GM18870 (cell line): ENCODE measurements at regions not wholly inside any gene's neighbourhood (a gene's known extent, or its start where the extent isn't known, plus 50 kb on each side); places are given as distances from the start of the nearest gene placed in this dataset.

Source experiments
- ATAC-seq: cut with Tn5 transposase; IDR thresholded peaks from one replicate; pipeline ENCODE4 v1.9.1; 2021; ENCODE audit warnings: moderate library complexity; ENCODE audit not compliant: unreplicated experiment

GRCh38 chr4:32748061-32748460 lies 2027.9 kb downstream of the PCDH7 start:
- no peak for ATAC-seq

- no peak for ATAC-seq
Measured at GRCh38 chr4:32748498-32748897, 2028.3 kb downstream of the PCDH7 start.

DNA sequence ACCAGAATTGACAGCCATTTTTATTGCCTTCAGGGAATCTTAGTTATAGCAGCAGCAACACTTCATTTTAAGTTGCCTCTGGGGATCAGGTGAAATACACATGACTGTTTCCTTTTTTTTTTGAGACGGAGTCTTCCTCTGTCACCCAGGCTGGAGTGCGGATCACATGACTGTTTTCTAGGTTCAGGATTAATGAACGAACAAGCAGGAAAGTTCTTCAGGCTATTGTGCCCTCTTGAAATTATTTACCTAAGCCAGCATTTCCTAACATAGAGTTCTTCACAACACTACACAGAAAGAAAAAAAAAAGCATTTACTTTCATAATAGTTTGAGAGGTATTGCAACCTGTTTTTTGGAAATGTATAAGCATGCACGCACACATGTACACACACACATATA lies 2032.8 kb downstream of the PCDH7 start:
- no peak for ATAC-seq

GRCh38 chr4:32768664-32769389 lies 2048.7 kb downstream of the PCDH7 start:
- ATAC-seq = no peak

DNA sequence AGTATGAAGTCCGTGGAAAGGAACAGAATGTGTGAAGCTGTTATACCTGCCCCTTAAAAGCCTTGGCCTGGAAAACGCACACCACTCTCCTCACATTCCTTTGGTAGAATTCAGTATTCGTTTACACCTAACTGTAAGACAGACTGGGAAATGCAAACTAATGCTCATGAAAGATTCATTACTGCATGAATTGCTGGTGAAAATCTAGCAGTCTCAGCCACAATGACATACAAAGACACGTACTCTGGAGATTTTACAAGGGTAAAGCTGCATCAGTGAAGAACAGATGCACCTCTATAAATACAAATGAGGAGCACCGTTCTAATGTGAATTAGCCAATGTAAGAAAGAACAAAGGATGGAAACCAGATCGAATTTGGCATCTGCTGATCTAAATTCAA lies 2051.3 kb downstream of the PCDH7 start:
- ATAC-seq = no peak

- ATAC-seq = no peak
Measured at GRCh38 chr4:32775049-32775448, 2054.9 kb downstream of the PCDH7 start.

GRCh38 chr4:32776435-32777203 lies 2056.4 kb downstream of the PCDH7 start:
- ATAC-seq = no peak

DNA sequence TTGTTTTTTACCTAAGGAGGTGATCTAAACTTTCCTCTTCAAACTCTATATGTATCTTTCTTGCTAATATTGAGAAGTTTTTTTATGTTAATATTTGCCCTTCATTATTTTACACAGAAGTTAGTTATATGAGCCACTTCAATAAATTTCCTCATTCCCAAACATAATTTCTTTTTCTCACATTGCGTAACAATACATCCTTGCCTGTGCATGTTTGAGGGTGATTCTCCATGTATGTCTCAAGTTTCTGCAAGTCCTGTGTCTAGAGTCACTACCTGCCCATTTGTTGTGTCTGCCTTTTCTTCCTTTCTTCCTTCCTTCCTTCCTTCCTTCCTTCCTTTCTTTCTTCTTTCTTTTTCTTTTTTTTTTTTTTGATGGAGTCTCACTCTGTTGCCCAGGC lies 2057.9 kb downstream of the PCDH7 start:
- ATAC-seq = no peak

DNA sequence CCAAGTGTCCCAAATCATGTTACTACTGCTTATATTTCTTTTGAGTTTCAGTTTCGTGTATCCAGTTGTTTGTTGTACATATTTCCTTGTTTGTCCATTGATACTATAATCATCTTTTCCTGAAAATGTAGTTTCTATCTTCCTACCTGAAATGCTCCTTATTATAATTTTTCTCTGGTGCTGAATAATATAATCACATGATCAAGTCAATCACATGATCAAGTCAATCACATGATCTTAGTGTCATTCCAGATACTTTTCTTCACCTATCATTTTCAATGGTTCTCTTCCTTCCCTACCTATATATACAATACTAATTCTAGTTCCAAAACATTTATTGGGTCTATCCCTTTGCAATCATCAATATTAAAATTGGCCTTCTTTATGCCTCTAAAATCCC lies 2058.8 kb downstream of the PCDH7 start:
- ATAC-seq = no peak

GRCh38 chr4:32789026-32789608 lies 2068.9 kb downstream of the PCDH7 start:
- ATAC-seq = no peak

DNA sequence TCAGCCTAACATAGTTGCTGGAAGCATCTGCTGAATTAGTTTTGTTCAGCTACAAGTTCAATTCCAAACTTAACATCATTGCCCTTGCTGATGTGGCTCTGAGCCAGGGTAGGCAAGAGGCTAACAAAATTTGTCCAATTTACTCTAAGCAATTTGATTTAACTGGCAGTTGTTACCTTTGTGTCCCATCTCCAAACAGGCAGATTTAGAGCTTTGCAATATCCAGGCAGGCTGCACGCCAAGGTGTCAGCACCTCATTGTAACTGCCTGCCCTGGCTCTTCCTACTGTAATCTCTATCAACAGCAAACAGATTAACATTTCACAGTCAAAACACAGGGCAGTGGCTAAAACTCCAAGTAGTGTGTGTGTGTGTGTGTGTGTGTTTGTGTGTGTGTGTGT lies 2070.6 kb downstream of the PCDH7 start:
- ATAC-seq = no peak

- ATAC-seq = no peak
Measured at GRCh38 chr4:32798471-32799159, 2078.4 kb downstream of the PCDH7 start.

DNA sequence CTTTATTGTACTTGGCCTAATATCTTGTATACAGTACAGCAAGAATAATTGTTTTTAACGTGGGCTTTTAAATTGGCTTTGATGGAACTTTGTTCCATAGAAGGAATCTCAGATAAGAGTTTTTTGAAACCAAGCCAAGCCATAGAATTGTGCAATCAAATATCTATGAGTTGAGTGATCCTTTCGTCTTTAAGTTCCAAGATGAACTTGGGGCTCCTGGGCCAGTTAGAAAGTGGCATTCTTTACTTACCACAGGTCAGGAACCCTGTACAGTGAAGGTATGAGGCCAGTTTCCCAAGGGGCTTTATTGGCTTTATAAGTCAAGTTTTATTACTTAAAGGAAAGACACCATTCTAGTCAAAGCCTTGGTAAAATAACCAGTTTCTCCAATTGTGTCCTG lies 2104.2 kb downstream of the PCDH7 start:
- ATAC-seq = no peak

DNA sequence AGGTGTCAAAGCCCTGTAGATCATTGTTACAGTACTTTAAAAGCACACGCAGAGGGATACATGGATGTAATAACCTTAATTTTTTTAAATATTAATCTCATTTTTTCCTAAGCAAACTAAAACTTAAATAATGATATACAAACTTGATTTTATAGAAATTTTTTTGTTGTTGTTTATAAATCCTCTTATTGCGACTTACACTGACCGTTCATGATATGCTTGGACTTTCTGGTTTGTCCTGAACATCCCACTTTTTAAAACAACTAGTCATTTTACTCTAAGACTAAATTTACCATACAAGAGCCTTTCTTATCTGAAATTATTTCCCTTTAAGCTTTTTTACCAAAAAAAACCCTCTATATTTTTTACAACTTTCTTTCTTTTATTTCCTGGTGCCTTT lies 2106.0 kb downstream of the PCDH7 start:
- no peak for ATAC-seq

DNA sequence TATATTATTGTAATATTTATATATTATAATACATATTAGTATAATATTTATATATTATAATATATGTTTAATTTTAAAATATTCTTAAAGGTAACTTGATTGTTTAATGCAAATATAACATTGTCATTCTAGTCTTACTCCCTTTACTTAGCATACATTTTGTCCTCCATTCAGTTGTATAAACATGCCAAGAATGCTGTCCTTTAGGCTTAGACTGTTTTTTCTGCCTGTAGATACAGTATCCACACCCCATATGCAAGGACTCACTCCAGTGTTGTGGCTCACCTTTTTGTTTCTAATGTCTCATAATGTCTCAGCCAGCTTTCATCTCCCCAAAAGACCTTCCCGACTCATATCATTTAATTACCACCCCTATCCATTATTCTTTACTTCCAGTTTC lies 2110.0 kb downstream of the PCDH7 start:
- no peak for ATAC-seq

- no peak for ATAC-seq
Measured at GRCh38 chr4:32831104-32831503, 2110.9 kb downstream of the PCDH7 start.

DNA sequence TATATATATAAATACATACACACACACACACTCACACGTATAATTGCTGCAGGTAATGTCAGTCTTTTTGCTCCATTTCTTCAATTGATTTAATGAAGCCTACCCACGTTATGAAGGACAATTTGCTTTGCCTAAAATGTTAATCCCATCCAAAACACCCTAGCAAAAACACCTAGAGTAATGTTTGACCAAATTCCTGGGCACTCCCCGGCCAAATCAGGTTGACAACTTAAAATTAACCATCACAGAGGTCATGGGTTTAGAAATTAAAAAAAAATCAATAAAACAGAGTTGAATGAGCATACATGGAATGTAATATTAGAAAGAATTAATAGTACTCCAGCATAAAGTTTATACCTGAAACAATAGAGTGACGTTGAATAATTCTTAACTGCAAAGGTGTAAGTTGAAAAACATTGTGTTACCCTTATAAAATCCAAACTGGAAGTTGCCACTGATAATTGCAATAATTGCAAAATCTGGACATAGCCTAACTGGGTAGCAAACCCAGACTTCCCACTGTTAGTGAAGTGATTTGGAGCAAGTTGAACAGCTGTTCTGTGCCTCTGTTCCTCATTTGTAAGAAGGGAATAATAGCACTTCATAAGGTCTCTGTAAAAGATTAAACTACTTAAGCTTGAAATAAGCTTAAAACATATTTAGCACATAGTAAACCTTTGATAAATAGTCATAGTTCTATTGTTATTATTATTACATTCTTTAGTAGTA lies 2120.5 kb downstream of the PCDH7 start:
- ATAC-seq = no peak

DNA sequence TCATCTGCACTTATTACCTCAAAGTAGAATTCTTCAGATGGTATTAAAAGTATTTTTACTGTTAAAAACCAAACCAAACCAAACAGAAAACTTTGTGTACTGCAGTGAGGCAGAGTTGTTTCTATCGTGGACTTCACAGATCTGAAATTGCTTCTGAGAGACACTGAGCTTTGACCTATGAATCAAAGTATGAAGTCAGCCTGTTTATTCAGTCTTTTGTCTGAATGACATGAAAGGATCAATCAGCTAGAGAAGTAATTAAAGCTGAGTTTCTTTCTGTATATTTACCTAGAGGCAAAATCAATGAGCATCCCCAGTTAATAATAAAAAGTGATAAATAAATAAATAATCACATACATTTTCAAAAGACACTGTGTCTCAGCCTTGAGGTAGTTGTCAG lies 2121.0 kb downstream of the PCDH7 start:
- ATAC-seq = no peak

DNA sequence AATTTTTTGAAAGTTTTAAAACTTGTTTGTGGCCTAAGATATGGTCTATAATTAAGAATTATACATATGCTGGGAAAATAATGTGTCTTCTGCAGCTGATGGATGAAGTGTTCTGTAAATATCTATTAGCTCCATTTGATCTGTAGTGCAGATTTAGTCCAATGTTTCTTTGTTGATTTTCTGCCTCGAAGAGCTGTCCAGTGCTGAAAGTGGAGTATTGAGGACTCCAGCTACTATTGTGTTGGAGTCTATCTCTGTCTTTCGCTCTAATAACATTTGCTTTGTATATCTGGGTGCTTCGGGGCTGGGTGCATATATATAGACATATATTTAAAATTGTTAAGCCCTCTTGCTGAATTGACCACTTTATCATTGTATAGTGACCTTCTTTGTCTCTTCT lies 2127.3 kb downstream of the PCDH7 start:
- no peak for ATAC-seq

DNA sequence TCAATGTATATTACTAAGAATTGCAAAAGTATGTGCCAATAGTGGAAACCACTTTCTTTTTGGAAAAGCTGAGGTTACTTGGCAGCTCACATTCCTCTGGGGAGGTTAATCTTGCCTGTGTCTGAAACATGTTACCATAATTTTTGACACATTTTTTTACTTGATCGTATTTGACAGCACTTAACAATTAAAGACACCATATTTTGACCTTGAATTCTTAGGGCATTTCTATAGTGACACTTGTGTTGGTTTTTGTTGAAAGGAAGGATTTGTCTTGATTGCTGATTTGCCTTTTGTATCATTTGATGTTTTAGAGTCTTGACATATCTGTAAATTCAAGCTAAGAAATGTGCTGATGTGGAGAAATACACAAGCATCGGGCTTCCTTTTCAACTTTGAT lies 2135.5 kb downstream of the PCDH7 start:
- no peak for ATAC-seq

DNA sequence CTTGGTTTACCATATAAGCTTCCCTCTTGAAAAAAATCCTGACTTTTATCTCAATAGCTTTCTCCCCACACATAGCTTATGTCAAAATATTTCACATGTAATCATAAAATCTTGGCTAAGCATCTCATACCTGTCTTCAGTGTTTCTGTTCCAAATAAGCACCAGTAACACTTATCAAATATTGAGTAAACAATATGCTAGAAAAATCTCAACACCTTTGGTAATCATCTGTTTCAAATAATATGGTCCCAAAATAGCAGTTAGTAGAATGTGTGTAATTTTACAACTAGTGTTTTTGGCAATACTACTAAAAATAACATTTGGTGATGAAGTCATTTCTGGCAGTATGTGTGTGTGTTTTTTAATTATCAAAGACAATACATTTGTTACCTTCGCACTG lies 2138.2 kb downstream of the PCDH7 start:
- no peak for ATAC-seq
